HEK293T (cell line): ENCODE measurements at regions not wholly inside any gene's neighbourhood (a gene's known extent, or its start where the extent isn't known, plus 50 kb on each side); places are given as distances from the start of the nearest gene placed in this dataset.

Experiments
- ELF4 ChIP-seq: fragments of 450-650 bp; IDR thresholded peaks from 2 replicates; pipeline ENCODE4 v1.6.1; 2017; ENCODE audit warnings: antibody characterized with exemption
- FOXA1 ChIP-seq: fragments of 450-650 bp; IDR thresholded peaks from 2 replicates; pipeline ENCODE4 v1.6.1; 2016; ENCODE audit warnings: mild to moderate bottlenecking
- FOXM1 ChIP-seq: fragments of 450-650 bp; IDR thresholded peaks from 2 replicates; pipeline ENCODE4 v1.6.1; 2017; ENCODE audit warnings: mild to moderate bottlenecking, borderline replicate concordance
- L3MBTL2 ChIP-seq: fragments of 450-650 bp; conservative IDR thresholded peaks from 2 replicates; pipeline ENCODE4 v1.6.1; 2016; ENCODE audit warnings: mild to moderate bottlenecking
- PKNOX1 ChIP-seq: fragments of 450-650 bp; IDR thresholded peaks from 2 replicates; pipeline ENCODE4 v1.6.1; 2016
- SP1 ChIP-seq: fragments of 450-650 bp; IDR thresholded peaks from 2 replicates; pipeline ENCODE4 v1.6.1; 2017
- TARDBP ChIP-seq: fragments of 450-650 bp; IDR thresholded peaks from 2 replicates; pipeline ENCODE4 v1.6.1; 2016

- TF ChIP-seq PKNOX1 (no peak), ELF4 (no peak), SP1 (no peak), FOXM1 (no peak), FOXA1 (no peak), TARDBP (no peak), L3MBTL2 (no peak)
Observed at GRCh38 chr16:52033992-52034391, 513.0 kb downstream of the TOX3 start.
